Dedifferentiated amniotic fluid mesenchymal stem cell (primary cell): ENCODE measurements at regions not wholly inside any gene's neighbourhood (a gene's known extent, or its start where the extent isn't known, plus 50 kb on each side); places are given as distances from the start of the nearest gene placed in this dataset.

ENCODE experiments used
- DNase-seq: peaks from one replicate; pipeline ENCODE4 v3.0.0-alpha.2; 2016; ENCODE audit errors: extremely low spot score

DNA sequence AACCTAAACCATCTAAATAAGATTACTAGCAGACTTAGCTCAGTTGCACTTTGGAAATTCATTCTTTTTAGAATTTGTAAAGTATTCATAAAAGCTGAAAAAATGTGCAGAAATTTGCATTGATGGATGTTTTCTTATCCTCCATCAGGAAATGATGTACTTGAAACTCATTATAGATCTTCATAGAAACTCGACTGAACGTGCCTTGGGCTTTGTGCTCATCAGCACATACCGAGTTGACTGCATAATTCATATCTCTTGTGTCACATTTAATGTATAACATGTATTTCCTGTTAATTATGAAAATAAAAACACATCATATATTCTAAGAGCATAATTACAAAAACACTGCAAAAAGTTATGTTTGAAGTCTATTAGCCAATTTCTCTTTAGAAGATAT is 290.9 kb upstream of the NR5A2 start:
- DNase-seq = no peak

DNA sequence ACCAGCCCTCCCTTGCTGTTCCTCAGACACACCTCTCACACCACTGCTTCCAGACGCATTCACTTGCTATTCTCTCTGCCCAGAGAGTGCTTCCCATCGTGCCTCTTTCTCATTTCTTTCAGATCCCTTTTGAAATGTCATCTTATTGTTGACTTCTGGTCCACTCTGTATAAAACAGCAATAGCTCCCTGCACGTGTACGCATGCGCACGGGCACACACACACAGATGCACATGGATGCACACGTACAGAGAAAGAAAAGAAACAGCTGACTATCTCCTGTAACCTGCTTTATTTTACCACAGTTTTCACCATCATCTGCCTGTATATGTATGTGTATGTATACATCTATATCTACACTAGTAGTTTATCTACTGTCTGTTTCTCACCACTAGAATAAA is 285.9 kb upstream of the NR5A2 start:
- DNase-seq = no peak

DNA sequence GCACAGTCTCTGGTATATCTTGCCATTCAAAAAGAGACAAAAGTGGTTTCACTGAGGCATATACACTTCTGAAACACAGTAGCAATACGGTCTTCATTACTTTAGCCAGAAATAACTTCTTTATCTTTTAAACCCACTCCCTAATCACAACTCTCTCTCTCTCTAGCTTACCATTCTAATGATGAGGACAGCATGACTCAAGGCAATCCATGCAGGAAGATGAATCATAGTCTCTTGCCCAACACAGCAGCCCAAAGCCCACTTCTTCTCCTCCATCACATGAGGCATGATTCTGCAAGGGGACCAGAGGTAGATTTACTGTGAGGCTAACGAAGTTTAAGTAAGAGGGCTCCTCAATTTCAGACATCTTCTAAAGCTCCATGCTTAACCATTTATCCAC is 285.0 kb upstream of the NR5A2 start:
- DNase-seq = peak; percentile 62

DNA sequence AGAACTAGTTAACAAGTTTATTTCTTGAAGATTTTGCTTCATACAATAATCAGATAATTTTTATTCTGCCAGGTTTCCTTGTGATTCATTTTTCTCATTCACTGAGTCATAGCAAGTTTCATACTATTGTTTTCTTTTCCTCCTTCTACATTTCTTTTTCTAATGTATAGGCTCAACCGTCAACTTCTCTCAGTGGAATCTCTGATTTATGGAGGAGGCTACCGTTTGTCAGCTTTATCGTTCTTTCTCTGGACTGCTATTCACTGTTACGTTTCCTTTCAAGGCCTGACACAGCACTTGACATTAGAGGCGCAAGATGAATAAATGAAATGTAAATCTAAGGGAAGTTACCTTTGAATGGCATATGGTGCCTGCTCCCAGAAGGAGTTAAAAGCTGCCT is 284.3 kb upstream of the NR5A2 start:
- DNase-seq = no peak

DNA sequence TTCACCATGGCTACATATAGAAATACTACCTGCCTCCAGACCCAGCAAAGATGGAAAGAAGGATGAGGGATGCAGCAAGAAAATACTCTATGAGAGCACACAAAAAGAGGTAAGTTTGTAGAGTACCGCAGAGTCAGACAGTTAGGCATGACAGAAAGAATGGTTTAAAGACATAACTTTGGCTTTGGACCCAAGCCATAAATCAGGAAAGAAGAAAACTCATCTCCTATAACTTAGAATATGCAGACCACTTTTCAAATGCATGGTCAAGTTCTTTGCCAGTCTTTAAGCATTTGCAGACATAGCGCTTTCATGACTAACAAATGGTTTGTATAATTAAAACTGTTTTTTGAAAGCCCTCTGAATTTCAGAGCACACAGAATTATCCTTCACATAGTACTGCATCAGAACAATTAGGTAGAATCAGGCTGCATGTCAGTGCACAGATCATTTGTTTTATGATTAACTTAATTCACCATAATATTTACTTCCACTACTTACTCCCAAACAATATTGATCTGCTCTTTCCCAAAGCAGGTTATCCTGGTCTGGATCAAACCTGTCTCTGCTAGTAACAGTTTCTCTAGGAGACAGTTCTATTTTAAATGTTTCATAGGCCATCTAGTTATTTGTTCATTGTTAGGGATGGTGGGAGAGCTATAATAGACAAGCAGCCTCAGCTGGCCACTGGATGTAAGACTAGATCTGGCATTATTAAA is 280.7 kb upstream of the NR5A2 start:
- no peak for DNase-seq

DNA sequence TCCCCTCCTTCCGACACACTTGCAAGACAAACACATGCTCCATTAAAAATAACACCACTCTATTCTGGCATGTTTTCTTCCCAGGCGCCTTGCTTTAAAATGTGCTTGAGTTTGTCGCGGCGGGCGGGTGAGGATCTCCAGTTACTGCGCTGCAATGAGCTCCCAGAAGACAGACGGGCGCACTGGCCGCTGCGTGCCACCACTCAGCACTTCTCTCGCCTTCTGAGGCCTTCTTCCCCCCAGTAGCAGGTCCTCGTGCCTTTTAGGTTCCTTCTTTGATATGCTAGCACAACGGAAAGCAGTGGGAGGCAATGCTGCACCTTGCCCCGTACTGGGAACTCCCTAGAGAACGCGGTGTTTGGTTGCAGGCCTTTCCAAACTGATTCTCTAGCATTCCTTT is 279.5 kb upstream of the NR5A2 start:
- DNase-seq = no peak

DNA sequence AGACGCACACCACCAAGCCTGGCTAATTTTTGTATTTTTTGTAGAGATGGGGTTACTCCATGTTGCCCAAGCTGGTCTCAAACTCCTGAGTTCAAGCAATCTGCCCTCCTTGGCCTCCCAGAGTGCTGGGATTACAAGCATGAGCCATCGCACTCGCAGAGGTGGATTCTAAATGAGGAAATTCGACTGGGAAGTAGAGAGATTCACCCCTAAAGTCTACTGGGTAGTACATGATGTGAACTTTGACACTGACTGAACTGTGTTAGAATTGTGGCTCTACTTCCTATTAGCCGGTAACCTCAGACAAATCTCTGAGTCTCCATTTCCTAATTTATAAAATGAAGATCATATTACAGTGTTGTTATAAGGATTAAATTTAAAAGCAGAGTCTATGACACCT is 276.0 kb upstream of the NR5A2 start:
- DNase-seq = no peak

DNA sequence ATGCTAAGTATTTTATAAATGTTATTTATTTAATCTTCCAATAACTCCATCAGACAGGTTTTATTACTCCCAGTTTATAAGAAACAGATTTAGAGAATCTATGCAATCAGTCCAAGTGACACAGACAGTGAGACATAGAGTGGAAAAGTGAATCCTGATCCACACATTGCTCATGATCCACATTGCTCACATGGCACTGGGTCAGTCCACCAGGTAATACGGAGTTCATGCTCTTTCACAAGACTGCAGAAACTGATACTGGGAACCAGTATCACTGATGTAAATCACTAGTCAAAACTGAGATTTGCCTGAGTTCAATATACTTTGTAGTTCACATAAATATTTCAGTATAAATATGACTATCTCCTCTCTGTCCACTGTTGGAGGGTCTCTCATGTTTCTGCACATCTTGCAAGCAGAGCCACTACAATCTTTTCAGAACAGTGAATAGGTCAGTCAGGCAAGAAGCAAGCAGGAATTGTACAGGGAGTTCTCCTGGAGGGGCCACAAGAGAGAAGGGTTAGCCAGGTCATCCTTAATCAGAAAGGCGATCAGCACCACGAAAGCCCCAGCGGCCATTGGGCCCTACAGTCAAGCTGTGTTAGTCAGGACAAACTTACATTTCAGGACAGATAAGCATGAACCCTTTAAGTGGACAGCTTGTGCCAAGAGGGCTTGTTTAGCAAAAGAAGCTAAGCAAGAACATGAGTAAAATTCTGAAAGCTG is 275.4 kb upstream of the NR5A2 start:
- no peak for DNase-seq

DNA sequence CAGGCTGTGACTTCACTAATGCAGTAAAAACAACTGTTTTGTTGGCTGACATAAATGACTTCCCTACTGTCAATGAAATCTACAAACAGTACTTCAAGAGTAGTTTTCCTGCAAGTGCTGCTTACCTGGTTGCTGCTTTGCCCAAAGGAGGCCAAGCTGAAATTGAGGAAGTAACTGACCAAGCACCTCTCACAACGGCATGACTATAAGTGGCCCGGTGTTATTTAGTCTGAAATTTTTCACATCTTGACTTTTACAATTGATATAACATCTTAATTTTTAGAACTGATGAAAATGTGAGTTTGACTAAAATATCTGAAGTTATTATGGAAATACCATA is 274.9 kb upstream of the NR5A2 start:
- DNase-seq = no peak

DNA sequence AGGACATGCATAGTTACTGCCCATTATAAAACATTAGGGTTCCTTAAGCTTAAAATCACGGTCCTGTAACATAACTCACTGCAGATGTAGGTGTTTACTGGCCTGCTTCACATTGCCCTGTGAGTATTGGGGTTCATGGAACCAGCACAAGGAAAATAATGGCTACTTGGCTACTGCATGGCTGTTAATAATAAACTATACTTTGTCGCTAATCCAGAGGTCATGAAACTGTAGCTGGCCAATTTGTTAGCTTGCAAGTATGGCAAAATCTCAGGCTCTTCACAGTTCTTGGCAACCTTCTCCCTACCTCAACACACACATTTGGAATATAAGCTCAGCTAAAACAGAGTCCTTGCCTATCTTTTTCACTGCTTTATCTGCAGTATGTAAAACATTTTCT is 274.0 kb upstream of the NR5A2 start:
- DNase-seq = no peak

DNA sequence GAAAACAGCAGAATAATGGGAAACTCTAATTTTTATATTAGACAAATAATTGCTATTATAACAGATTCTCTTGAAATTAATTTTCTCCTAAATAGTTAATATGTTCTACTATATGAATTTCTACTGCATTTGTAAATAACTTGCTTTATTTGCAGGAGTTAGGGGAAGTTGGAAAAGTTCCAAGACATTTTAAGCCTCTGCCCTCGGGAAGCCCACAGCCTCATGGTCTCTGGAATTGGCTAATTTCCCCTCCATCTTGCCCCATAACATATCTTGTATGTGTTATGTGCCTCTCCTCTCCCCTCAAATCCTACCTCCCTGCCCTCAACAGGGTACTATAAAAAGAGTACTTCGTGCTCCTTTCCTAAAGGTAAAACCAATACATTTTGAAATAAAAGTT is 271.4 kb upstream of the NR5A2 start:
- no peak for DNase-seq

DNA sequence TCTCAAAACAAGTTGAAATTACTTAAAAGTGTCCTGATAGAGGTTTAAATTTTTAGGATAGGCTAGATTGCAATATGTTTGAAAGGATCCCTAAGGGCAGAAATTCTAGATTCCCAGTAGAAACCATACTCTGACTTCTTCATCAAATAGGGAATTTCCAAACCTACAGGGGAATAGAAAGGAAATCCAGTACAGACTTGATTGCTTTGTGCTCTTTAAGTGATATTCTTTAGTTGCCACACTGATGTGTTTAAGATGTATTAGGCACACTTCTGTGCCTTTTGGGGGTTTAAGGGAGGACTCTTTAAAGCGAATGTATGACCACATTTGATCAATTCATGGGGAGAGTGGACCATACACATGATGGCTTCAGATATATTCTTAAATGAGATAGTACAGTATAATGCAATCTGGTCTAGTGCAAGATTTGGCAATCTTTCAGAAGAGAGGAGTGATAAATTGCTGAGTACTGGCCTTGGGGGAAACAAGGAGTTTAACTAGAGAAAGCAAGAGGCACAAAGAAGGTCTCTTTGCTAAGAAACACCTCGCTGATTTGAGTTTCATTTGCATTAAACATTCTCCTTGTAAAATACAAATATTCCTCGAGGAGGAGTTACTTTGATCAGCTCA is 268.8 kb upstream of the NR5A2 start:
- no peak for DNase-seq

DNA sequence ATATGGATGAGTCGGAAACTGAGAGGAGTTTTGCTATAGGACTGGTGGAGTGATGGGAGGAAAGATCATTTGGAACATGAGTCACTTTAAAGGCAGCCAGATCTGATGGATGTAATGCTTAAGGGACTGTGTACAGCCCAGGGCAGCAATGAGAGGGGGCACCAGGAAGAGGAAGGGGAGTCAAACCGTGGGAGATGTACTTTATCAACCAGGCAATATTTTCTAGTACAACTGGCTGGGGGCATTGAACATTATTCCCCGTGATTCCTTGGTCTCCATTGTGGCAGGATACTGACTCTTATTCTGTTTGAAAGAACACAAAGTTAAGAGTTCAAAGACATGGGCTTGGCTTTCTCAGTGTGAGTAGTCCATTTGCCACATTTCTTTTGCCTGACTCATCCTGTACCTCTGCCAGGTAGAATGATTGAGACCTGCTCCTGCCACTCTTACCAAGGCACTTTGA is 268.2 kb upstream of the NR5A2 start:
- DNase-seq = no peak

DNA sequence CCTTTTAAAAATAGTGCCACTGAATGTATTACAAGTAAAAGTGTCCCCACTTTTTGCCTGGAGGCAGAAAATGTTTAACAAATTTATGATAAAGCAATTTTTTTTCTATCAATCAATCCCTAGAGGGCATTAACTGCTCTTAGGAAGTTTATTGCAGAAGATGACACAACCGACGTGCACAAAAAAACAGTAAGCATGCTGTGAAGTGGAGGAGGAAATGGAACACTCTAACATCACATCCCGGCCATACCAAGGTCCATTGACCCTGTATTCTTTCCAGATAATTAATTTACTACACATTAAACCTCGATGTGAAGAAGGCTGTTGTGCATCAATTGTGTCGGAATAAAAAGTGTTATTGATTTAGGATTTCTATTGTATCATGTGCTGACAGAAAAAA is 264.9 kb upstream of the NR5A2 start:
- no peak for DNase-seq

DNA sequence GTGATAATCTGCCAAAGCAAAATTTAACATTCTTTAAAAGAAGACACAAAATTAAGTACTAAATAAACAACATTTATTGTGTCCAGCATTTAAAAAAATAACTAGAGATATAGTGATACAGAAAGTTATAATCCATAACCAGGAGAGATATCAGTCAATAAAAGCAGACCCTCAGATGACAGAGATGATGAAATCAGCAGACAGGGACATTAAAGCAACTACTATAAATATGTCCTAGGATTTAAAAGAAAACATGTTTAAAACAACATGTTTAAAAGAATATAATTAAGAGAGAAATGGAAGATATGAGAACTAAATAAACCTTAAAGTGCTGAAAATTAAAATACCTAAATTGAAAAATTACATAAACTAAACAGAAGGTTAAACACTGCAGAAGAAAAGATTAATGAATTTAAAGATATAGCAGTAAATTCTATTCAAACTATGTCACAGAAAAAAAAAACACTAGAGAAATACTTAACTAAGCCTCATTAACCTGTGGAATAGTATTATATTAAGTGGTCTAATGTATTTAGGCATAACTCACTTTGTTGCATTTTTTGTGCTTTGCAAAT is 261.2 kb upstream of the NR5A2 start:
- no peak for DNase-seq

DNA sequence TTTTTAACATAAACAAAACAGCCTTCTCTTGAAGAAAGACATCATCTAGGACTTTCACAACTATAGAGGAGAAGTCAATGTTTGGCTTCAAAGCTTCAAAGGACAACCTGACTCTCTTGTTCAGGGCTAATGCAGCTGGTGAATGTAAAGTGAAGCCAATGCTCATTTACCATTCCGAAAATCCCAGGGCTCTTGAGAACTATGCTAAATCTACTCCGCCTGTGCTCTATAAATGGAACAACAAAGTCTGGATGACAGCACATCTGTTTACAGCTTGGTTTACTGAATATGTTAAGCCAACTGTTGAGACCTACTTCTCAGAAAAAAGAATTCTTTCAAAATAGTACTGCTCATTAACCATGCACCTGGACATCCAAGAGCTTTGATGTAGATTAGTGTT is 259.8 kb upstream of the NR5A2 start:
- no peak for DNase-seq

DNA sequence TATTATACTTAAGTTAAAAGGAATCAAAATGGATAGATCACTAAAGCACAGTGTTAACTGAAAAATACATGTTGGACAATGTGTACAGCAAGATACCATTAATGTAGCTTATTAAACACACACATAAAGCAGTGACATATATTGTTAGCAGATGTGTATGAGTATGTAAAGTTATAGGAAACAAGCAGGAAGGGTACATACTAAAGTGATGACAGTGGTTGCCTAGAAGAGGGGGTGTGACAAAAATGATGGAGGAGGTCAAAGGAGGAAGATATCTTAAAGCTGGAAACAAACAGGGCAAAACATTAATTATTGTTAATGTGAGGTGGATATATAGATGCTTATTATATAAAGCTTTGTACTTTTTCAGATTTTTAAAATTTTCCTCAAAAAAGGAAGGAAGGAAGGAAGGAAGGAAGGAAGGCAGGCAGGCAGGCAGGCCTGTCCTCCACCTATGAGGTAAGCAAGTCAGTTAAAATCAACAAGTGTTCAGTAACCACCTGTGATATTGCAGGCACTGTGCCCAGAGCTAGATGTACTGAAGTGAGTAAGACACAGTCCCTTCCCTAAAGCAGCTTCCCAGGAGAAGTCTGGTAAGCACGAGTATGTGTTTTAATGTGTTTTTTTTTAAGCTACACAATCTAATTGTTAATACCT is 252.9 kb upstream of the NR5A2 start:
- no peak for DNase-seq

DNA sequence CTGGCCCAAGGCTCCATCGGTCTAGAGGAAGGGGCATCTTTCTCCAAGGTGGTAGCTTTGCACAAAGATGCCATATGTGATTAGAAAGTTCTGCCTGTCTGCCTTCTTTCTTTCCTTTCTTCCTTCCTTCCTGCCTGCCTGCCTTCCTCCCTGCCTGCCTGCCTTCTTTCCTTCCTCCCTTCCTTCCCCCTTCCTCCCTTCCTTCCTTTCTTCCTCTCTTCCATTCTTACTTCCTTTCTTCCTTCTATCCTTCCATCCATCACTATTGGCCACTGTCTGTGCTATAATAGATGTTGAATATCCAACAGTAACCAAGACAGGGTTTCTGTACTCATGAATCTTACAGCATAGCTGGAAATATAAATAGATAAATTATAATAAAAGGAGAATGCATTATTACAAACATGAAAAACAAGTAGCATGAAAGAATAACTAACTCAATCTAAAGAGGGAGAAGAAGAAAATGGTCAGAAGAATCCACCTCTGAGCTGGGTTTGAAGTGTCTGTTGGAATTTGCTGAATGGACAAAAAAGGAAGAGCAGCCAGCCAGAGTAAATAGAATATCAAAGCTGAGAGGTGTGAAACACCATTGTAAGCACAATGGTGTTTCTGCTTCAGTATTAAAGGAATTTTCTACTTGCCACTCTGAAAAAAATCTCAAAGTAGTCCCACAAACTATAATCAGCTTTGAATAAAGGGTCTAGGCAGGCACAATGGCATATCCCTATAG is 250.6 kb upstream of the NR5A2 start:
- no peak for DNase-seq

DNA sequence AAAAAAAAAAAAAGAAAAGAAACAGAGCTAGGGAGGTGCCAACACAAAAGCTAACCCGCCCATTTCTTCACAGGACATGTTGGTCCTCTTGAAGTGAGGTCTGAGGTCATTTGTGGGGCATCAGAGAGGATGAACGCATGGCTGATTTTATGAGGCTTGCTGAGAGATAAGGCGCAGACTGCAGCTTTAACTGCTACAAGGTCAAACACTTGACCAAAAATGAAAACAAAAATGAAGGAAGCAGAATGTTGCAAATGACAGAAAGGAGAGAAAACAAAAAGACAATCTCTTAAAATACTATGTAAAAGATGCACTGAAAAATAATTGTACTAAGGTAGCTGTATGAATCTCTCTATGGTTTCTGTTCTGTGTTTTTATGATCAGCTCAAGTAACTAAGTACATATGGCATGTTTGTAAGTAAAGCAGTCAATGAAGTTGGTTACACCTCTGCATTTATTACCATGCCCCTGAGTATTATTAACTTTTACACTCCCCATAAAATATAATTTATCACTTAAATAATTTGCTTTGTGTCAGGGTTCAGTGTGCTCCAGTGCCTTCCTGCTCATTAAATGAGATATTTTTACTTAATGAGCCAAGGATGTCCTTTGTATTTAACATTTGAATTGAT is 249.1 kb upstream of the NR5A2 start:
- DNase-seq = no peak

DNA sequence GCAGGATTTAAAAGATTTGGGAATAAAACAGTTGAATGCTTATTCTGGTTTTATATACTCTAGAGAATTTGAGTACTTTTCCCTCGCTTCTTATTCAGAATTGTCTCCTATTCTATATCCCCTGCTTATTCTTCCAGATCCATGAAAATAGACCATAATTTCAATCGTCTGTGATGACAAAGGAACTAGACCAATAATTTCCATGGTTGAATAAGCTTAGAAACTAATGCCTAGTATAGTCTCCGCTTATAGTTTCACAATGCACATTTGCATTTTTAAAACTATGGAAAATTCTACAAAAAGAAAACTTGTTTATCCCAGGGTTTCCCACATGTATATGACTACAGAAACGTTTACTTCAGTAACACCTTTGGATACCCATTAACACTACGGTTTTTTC is 247.4 kb upstream of the NR5A2 start:
- no peak for DNase-seq

DNA sequence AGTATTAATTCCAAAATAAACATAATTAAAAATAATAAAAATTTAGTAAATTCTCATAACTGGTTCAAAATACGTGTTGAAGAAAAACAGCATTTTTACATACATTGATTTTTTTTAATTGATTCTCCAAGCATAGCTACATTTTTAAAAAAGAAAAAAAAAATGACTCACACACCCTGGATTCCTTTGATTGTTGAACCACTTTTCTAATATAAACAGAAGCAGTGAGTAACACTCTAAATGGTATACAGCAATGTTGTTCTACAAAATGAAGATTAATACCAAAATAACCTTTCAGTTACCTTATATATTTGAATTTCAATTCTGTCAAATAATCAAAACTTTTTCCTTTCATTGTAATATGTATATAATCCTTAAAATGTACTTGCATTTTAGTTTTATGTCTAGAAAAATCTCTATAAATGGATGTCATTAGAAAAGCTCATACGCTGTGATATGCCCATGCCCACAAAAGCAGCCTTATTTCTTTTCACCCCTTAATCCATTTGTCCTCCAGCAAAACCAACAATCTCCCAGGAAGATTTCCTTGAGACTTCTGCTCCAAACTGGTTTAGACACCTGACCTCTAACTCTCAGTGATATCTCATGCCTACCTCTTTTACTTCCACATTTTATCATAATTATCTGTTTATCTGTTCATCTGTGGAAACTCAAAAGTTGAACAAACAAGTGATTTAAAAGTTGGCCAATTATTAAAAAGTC is 246.4 kb upstream of the NR5A2 start:
- peak; percentile 16 for DNase-seq
